Endodermal cell (in vitro differentiated cells): ENCODE measurements at regions not wholly inside any gene's neighbourhood (a gene's known extent, or its start where the extent isn't known, plus 50 kb on each side); places are given as distances from the start of the nearest gene placed in this dataset.
"Not testable (repeated sequence)": the region's sequence is repeated elsewhere in the genome, so short reads cannot be mapped to it uniquely, and the experiment has no call there.

Experiments
- DNase-seq: peaks from one replicate; pipeline ENCODE4 v3.0.0-alpha.2; 2017
- H3K27ac ChIP-seq: 2 replicates; pipeline ENCODE4 v1.5.1; 2013; ENCODE audit warnings: mild to moderate bottlenecking, low read depth, low read length, moderate library complexity
- H3K27me3 ChIP-seq: 2 replicates; pipeline ENCODE4 v1.6.1; 2013; ENCODE audit warnings: mild to moderate bottlenecking, low read length, moderate library complexity; ENCODE audit not compliant: insufficient read depth, control insufficient read depth, poor library complexity, severe bottlenecking
- H3K36me3 ChIP-seq: 2 replicates; pipeline ENCODE4 v1.7.0; 2013; ENCODE audit warnings: mild to moderate bottlenecking, low read length, moderate library complexity; ENCODE audit not compliant: control insufficient read depth, insufficient read depth
- H3K4me1 ChIP-seq: one replicate; pipeline ENCODE4 v1.7.0; 2013; ENCODE audit warnings: low read length; ENCODE audit not compliant: control insufficient read depth, insufficient read depth
- H3K4me3 ChIP-seq: 2 replicates; pipeline ENCODE4 v1.5.1; 2013; ENCODE audit warnings: mild to moderate bottlenecking, low read length, moderate library complexity
- H3K9ac ChIP-seq: 2 replicates; pipeline ENCODE4 v1.6.1; 2013; ENCODE audit warnings: mild to moderate bottlenecking, low read length, moderate library complexity; ENCODE audit not compliant: poor library complexity, severe bottlenecking; ENCODE audit errors: extremely low read depth
- H3K9me3 ChIP-seq: 2 replicates; pipeline ENCODE4 v1.6.1; 2013; ENCODE audit warnings: mild to moderate bottlenecking, low read length, moderate library complexity; ENCODE audit not compliant: control insufficient read depth
- H3K27ac Mint-ChIP-seq: 2 replicates; pipeline ENCODE4 v1.8.0; 2020; ENCODE audit warnings: mixed read lengths
- H3K27me3 Mint-ChIP-seq: 2 replicates; pipeline ENCODE4 v1.8.0; 2021; ENCODE audit warnings: mild to moderate bottlenecking, mixed read lengths; ENCODE audit not compliant: insufficient read depth
- H3K36me3 Mint-ChIP-seq: 2 replicates; pipeline ENCODE4 v1.8.0; 2020; ENCODE audit warnings: low read depth, mixed read lengths
- H3K4me1 Mint-ChIP-seq: 2 replicates; pipeline ENCODE4 v1.8.0; 2020; ENCODE audit warnings: mixed read lengths
- H3K4me3 Mint-ChIP-seq: 2 replicates; pipeline ENCODE4 v1.8.0; 2020; ENCODE audit warnings: mild to moderate bottlenecking, moderate library complexity, mixed read lengths
- H3K9me3 Mint-ChIP-seq: 2 replicates; pipeline ENCODE4 v1.8.0; 2020; ENCODE audit warnings: mild to moderate bottlenecking, mixed read lengths
- WGBS, 2 experiments: methylation state at CpG; one replicate each; pipeline versions ENCODE4 v1.1.5 to v1.1.7; 2013; ENCODE audit warnings: missing lambda C conversion rate in 2 of 2, mixed read lengths in 1 of 2; ENCODE audit not compliant: insufficient coverage in 1 of 2, insufficient read length in 1 of 2; 5-methylcytosine and 5-hydroxymethylcytosine counted together
- TF ChIP-seq, protein P1 (sequence below): fragments of 200-600 bp; sonication (generic); conservative IDR thresholded peaks from 2 replicates; pipeline ENCODE4 v1.5.0; 2021; ENCODE audit warnings: antibody characterized with exemption, mild to moderate bottlenecking

DNA sequence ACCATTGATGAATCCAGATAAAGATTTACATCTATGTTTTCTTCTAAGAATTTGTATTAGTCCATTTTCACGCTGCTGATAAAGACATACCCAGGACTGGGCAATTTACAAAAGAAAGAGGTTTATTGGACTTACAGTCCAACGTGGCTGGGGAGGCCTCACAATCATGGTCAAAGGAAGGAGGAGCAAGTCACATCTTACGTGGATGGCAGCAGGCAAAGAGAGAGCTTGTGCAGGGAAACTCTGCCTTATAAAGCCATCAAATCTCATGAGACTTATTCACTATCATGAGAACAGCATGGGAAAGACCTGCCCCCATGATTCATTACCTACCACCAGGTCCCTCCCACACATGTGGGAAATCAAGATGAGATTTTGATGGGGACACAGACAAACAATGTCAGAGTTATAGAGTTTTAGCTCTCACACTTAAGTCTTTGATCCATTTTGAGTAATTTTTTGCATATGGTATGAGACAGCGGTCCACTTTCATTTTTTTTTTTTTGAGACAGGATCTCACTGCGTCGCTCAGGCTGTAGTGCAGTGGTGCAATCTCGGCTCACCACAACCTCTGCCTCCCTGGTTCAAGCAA, 53.5 kb upstream of the JADE2 start:
- peak; percentile 10 for DNase-seq
- not testable (repeated sequence) for H3K4me1 ChIP-seq, H3K9me3 ChIP-seq, H3K4me1 Mint-ChIP-seq, H3K27ac Mint-ChIP-seq, H3K4me3 Mint-ChIP-seq, H3K4me3 ChIP-seq, H3K27me3 ChIP-seq, H3K36me3 Mint-ChIP-seq, H3K27ac ChIP-seq, H3K27me3 Mint-ChIP-seq, H3K36me3 ChIP-seq, H3K9ac ChIP-seq
- H3K9me3 Mint-ChIP-seq = peaks cover 11% of the 10 kb centered on the region
- WGBS, 2 experiments = 92% methylated on average over 4 to 7 of the region's 7 CpGs

DNA sequence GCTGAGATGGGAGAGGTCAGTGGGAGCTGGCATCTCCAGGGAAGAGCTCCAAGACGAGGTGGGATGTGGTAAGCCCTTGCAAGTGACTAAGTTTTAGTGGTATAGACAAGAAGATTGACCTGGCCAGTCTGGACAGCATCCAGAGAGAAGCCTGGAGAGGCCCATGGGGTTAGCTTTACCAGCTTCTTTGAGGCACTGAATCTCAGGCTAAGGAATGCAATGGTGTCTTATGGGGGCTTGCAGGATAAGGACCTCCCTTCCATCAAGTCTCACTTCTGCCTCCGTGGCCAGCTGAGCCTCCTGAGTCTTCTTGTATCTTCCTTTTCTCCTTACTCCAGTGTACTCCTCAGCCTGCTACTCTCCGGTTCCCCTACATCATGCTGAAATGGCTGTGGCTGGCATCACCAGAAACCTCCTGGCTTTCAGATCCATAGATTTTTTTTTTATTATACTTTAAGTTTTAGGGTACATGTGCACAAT, 56.5 kb upstream of the JADE2 start:
- DNase-seq = no peak
- H3K4me3 ChIP-seq = no peak overlapping the region
- no peaks in the 10 kb centered on the region for H3K9me3 ChIP-seq
- no peaks in the 10 kb centered on the region for H3K4me1 ChIP-seq
- WGBS, 2 experiments = 92 to 94% methylated on average over 2 to 3 of the region's 3 CpGs
- Mint-ChIP-seq H3K36me3 (no peaks in the 10 kb centered on the region), H3K4me3 (no peak overlapping the region), H3K27ac (no peak overlapping the region), H3K27me3 (no peaks in the 10 kb centered on the region), H3K4me1 (peaks cover 8% of the 10 kb centered on the region), H3K9me3 (peaks cover 11% of the 10 kb centered on the region)
- no peak overlapping the region for H3K9ac ChIP-seq
- no peak overlapping the region for H3K27ac ChIP-seq
- no peaks in the 10 kb centered on the region for H3K36me3 ChIP-seq
- H3K27me3 ChIP-seq = no peaks in the 10 kb centered on the region
- TF ChIP-seq, protein P1, sequence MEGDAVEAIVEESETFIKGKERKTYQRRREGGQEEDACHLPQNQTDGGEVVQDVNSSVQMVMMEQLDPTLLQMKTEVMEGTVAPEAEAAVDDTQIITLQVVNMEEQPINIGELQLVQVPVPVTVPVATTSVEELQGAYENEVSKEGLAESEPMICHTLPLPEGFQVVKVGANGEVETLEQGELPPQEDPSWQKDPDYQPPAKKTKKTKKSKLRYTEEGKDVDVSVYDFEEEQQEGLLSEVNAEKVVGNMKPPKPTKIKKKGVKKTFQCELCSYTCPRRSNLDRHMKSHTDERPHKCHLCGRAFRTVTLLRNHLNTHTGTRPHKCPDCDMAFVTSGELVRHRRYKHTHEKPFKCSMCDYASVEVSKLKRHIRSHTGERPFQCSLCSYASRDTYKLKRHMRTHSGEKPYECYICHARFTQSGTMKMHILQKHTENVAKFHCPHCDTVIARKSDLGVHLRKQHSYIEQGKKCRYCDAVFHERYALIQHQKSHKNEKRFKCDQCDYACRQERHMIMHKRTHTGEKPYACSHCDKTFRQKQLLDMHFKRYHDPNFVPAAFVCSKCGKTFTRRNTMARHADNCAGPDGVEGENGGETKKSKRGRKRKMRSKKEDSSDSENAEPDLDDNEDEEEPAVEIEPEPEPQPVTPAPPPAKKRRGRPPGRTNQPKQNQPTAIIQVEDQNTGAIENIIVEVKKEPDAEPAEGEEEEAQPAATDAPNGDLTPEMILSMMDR = no peak

DNA sequence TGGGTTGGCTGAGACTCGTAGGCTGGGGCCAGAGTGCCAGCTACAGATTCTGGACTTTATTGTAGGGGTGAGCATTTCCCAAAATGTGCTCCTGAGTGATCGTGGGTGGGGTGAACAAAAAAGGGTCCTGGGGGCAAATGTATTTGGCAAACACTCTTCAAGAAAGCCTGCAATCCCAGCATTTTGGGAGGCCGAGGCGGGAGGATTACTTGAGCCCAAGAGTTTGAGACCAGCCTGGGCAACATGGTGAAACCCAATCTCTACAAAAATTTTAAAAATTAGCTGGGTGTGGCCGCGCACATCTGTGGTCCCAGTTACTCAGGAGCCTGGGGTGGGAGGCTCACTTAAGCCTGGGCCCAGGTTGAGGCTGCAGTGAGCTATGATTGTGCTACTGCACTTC, 55.5 kb upstream of the CDKN2AIPNL start:
- 90 to 93% methylated on average over 4 to 6 of the region's 6 CpGs for WGBS, 2 experiments
- no peak overlapping the region for H3K9ac ChIP-seq
- Mint-ChIP-seq H3K4me1 (peaks cover 9% of the 10 kb centered on the region), H3K36me3 (no peaks in the 10 kb centered on the region), H3K27ac (peak overlapping the region; percentile 97), H3K9me3 (peaks cover 10% of the 10 kb centered on the region), H3K4me3 (peak overlapping the region; percentile 74), H3K27me3 (no peaks in the 10 kb centered on the region)
- H3K9me3 ChIP-seq = no peaks in the 10 kb centered on the region
- TF ChIP-seq, protein P1 = no peak
- no peak for DNase-seq
- H3K27ac ChIP-seq = no peak overlapping the region
- H3K4me1 ChIP-seq = peaks cover 2% of the 10 kb centered on the region
- H3K4me3 ChIP-seq = no peak overlapping the region
- no peaks in the 10 kb centered on the region for H3K36me3 ChIP-seq
- no peaks in the 10 kb centered on the region for H3K27me3 ChIP-seq
